ENCODE measurements at regions not wholly inside any gene's neighbourhood (a gene's known extent, or its start where the extent isn't known, plus 50 kb on each side); places are given as distances from the start of the nearest gene placed in this dataset.

DNA sequence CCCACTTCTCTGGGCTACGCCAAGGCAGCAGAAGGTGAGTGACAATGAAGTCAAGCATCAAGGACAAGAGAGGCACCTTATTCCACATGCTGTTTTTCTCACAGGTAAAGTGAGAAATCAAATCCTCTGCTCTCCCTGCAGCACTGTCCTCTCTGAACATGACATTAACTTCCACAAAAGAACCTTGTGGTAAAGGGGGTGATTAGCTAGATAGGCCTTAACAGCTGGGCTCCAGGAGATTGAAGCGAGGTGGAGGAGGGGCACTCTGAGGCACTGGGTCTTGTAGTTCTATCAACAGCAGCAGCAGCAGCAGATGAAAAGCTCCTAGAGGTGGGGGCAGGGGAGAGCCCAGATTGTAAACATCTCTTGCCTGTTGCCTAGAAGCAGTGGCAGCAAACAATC, 96.8 kb upstream of the CXXC4 start:
- no peak for DNase-seq (ENCODE audit: low read depth in 1 of 2, low spot score in 1 of 2)
- no peaks in the 10 kb centered on the region for H3K9me3 ChIP-seq
- no peaks in the 10 kb centered on the region for H3K4me1 ChIP-seq
- WGBS (ENCODE audit: missing lambda C conversion rate), result 43% methylated on average over 2 of the region's 2 CpGs
- no peak overlapping the region for H3K27ac ChIP-seq
- POLR2A ChIA-PET, result no interaction called here
- no peak for FAIRE-seq
- TF ChIP-seq RFX5 (IDR thresholded peaks at IDR 0.05) (no peak), JUN (IDR thresholded peaks at IDR 0.05) (no peak), PHF8 (IDR thresholded peaks at IDR 0.05; ENCODE audit: borderline replicate concordance, low read depth) (no peak), EHF (CRISPR knock-in tag; IDR thresholded peaks at IDR 0.05) (no peak), ZFP36 (IDR thresholded peaks at IDR 0.05; ENCODE audit: borderline replicate concordance, partially characterized antibody) (no peak), NR3C1 (IDR thresholded peaks at IDR 0.05) (no peak), CHD2 (IDR thresholded peaks at IDR 0.05; ENCODE audit: low read length, partially characterized antibody) (no peak), RCOR1 (IDR thresholded peaks at IDR 0.05; ENCODE audit: low read depth, low read length) (no peak), ZNF302 (CRISPR knock-in tag; IDR thresholded peaks at IDR 0.05) (no peak), JUNB (IDR thresholded peaks at IDR 0.05) (no peak), CHD4 (IDR thresholded peaks at IDR 0.05; ENCODE audit: borderline replicate concordance) (no peak)
- TF ChIP-seq, protein P1, sequence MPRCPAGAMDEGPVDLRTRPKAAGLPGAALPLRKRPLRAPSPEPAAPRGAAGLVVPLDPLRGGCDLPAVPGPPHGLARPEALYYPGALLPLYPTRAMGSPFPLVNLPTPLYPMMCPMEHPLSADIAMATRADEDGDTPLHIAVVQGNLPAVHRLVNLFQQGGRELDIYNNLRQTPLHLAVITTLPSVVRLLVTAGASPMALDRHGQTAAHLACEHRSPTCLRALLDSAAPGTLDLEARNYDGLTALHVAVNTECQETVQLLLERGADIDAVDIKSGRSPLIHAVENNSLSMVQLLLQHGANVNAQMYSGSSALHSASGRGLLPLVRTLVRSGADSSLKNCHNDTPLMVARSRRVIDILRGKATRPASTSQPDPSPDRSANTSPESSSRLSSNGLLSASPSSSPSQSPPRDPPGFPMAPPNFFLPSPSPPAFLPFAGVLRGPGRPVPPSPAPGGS (IDR thresholded peaks at IDR 0.05), result no peak
- TF ChIP-seq, protein P2, sequence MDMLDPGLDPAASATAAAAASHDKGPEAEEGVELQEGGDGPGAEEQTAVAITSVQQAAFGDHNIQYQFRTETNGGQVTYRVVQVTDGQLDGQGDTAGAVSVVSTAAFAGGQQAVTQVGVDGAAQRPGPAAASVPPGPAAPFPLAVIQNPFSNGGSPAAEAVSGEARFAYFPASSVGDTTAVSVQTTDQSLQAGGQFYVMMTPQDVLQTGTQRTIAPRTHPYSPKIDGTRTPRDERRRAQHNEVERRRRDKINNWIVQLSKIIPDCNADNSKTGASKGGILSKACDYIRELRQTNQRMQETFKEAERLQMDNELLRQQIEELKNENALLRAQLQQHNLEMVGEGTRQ (IDR thresholded peaks at IDR 0.05), result no peak
- TF ChIP-seq, protein P3, sequence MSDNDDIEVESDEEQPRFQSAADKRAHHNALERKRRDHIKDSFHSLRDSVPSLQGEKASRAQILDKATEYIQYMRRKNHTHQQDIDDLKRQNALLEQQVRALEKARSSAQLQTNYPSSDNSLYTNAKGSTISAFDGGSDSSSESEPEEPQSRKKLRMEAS (IDR thresholded peaks at IDR 0.05), result no peak
- no peak for ATAC-seq
- no peak overlapping the region for H3K4me3 ChIP-seq
- no peak overlapping the region for H3K4me2 ChIP-seq
- CTCF ChIA-PET, result no interaction called here

DNA sequence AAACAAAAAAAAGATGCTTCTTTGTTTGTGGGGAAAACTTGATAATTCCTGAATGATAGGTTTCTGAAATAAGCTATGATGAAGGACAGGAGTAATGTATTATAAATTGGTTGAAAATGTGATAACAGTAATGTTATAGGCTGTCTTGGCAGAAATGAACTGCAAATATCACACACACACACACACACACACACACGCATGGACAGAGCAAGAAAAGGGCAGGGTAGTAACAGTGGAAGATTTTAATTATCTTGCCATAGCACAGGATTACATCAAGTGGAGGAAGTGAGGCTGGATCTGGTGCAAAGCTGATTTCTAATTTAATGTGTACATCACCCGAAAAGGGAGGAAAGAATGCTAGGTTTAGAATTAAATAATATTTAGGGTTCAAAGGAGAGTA, 97.5 kb upstream of the CXXC4 start:
- ChIA-PET POLR2A (no interaction called here), CTCF (no interaction called here)
- ATAC-seq, result no peak
- H3K4me2 ChIP-seq, result no peak overlapping the region
- TF ChIP-seq GATA3 (IDR thresholded peaks at IDR 0.05; ENCODE audit: borderline replicate concordance), result no peak
- TF ChIP-seq EHMT2 (IDR thresholded peaks at IDR 0.05; ENCODE audit: low read depth), result no peak
- TF ChIP-seq, protein P4, sequence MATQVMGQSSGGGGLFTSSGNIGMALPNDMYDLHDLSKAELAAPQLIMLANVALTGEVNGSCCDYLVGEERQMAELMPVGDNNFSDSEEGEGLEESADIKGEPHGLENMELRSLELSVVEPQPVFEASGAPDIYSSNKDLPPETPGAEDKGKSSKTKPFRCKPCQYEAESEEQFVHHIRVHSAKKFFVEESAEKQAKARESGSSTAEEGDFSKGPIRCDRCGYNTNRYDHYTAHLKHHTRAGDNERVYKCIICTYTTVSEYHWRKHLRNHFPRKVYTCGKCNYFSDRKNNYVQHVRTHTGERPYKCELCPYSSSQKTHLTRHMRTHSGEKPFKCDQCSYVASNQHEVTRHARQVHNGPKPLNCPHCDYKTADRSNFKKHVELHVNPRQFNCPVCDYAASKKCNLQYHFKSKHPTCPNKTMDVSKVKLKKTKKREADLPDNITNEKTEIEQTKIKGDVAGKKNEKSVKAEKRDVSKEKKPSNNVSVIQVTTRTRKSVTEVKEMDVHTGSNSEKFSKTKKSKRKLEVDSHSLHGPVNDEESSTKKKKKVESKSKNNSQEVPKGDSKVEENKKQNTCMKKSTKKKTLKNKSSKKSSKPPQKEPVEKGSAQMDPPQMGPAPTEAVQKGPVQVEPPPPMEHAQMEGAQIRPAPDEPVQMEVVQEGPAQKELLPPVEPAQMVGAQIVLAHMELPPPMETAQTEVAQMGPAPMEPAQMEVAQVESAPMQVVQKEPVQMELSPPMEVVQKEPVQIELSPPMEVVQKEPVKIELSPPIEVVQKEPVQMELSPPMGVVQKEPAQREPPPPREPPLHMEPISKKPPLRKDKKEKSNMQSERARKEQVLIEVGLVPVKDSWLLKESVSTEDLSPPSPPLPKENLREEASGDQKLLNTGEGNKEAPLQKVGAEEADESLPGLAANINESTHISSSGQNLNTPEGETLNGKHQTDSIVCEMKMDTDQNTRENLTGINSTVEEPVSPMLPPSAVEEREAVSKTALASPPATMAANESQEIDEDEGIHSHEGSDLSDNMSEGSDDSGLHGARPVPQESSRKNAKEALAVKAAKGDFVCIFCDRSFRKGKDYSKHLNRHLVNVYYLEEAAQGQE (IDR thresholded peaks at IDR 0.05), result no peak
- no peak for TF ChIP-seq KDM5A (IDR thresholded peaks at IDR 0.05)
- TF ChIP-seq, protein P2 (IDR thresholded peaks at IDR 0.05), result no peak
- TF ChIP-seq ZFP36 (IDR thresholded peaks at IDR 0.05; ENCODE audit: borderline replicate concordance, partially characterized antibody), result no peak
- TF ChIP-seq ZC3H11A (IDR thresholded peaks at IDR 0.05), result no peak
- TF ChIP-seq, protein P5, sequence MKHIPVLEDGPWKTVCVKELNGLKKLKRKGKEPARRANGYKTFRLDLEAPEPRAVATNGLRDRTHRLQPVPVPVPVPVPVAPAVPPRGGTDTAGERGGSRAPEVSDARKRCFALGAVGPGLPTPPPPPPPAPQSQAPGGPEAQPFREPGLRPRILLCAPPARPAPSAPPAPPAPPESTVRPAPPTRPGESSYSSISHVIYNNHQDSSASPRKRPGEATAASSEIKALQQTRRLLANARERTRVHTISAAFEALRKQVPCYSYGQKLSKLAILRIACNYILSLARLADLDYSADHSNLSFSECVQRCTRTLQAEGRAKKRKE (CRISPR knock-in tag; IDR thresholded peaks at IDR 0.05; ENCODE audit: low read depth), result no peak
- WGBS (ENCODE audit: missing lambda C conversion rate), result 78% methylated on average over 2 of the region's 2 CpGs
- DNase-seq (ENCODE audit: low read depth in 1 of 2, low spot score in 1 of 2), result no peak
- FAIRE-seq, result no peak
- no peaks in the 10 kb centered on the region for H3K4me1 ChIP-seq
- H3K27ac ChIP-seq, result no peak overlapping the region
- no peaks in the 10 kb centered on the region for H3K9me3 ChIP-seq
- no peak overlapping the region for H3K4me3 ChIP-seq

All from A549 (cell line).